ENCODE measurements at regions not wholly inside any gene's neighbourhood (a gene's known extent, or its start where the extent isn't known, plus 50 kb on each side); places are given as distances from the start of the nearest gene placed in this dataset.
"Not testable (repeated sequence)": the region's sequence is repeated elsewhere in the genome, so short reads cannot be mapped to it uniquely, and the experiment has no call there.

DNA sequence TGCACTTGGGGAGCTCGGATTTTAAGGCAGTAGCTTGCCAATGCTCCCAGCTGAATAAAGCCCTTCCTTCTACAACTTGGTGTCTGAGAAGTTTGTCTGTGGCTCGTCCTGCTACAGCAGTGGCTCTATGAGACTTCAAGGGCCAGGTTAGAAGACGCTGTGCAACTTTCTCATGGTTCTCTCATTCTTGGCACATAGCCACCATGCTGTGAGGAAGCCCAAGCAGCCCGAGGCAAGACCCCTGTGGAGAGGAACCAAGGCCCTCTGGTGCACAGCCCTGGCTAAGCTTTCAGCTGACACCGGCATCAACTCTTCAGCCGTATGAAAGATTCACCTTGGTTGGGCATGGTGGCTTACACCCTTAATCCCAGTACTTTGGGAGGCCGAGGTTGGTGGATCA lies 116.9 kb upstream of the EEF2KMT start:
- no peak for DNase-seq

GRCh38 chr16:5212501-5212900 lies 114.9 kb upstream of the EEF2KMT start:
- not testable (repeated sequence) for DNase-seq

- not testable (repeated sequence) for DNase-seq
Observed at GRCh38 chr16:5207862-5208498, 110.4 kb upstream of the EEF2KMT start.

- no peak for DNase-seq
Observed at GRCh38 chr16:5207001-5207523, 109.5 kb upstream of the EEF2KMT start.

GRCh38 chr16:5206331-5206990 lies 108.9 kb upstream of the EEF2KMT start:
- DNase-seq: no peak

DNA sequence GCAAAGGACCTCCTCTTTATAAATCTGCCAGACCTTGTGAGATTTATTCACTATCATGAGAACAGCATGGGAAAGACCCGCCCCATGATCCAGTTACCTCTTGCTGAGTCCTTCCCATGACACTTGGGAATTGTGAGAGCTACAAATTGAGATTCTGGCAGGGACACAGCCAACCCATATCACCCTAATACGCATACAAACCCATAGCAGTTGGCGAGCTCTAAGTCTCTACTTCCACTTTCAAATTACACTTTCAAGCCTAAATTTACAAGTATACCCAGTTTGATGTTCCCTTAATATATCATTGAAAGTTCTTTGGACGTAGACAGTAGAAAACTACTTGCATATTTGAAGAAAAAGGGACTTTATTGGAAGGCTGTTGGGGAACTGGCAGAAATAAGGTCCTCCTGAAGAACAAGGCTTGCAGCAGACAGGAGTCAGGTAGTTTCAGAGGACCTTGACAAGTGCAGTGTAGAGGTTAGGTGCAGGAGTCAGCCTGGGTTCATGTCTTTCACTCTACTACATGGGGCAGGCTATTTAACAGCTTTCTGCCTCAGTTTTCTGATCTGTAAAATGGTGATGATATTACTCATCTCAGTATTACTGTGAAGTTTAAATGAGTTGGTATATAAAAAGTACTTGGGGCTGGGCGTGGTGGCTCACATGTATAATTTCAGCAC lies 107.9 kb upstream of the EEF2KMT start:
- no peak for DNase-seq

DNA sequence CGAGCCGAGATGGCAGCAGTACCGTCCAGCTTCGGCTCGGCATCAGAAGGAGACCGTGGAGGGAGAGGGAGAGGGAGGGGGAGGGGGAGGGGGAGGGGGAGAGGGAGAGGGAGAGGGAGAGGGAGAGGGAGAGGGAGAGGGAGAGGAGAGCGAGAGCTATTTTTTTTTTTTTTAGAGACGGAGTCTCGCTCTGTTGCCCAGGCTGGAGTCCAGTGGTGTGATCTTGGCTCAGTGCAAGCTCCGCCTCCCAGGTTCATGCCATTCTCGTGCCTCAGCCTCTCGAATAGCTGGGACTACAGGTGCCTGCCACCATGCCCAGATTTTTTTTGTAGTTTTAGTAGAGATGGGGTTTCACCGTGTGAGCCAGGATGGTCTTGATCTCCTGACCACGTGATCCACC lies 106.1 kb upstream of the EEF2KMT start:
- DNase-seq: not testable (repeated sequence)

DNA sequence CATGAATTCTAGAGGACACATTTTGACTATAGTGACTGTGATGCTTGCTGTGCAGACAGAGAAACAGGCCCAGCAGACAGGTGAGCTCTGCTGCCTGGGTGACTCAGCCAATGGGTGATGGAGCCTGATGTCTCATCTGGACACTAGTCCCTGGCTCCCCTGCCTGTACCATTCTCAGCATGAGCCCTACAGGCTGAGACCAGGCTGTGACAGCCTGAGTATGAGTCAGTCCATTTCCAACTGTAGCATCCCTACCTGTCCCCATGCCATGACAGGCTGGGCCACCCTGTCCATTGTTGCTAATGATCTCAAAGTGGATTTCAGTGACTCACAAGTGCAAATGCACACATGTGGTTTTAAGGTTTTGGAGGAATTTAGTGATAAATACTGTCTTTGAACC lies 102.5 kb upstream of the EEF2KMT start:
- DNase-seq: no peak

GRCh38 chr16:5196204-5196603 lies 98.6 kb upstream of the EEF2KMT start:
- DNase-seq: no peak

GRCh38 chr16:5193861-5194260 lies 96.3 kb upstream of the EEF2KMT start:
- DNase-seq: no peak

DNA sequence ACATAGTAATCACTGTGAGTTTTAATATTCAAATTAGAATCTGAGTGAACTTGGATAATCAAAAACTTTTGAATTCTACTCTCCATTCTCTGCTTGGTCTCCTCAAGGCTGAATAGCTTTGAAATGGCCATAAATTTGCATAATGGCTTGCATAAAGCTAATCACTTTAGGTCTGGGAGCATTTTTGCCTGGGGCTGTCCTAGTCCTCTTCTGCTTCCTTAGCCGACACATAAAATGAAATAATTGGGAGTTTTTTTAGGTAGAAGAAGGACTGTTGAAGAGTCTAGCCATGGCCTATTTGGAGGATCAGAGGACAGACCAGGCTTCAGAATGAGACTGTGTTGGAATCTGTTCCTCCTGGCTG lies 91.4 kb upstream of the EEF2KMT start:
- no peak for DNase-seq

- no peak for DNase-seq
Observed at GRCh38 chr16:5188318-5188988, 90.9 kb upstream of the EEF2KMT start.

- DNase-seq: no peak
Observed at GRCh38 chr16:5187402-5187952, 89.9 kb upstream of the EEF2KMT start.

DNA sequence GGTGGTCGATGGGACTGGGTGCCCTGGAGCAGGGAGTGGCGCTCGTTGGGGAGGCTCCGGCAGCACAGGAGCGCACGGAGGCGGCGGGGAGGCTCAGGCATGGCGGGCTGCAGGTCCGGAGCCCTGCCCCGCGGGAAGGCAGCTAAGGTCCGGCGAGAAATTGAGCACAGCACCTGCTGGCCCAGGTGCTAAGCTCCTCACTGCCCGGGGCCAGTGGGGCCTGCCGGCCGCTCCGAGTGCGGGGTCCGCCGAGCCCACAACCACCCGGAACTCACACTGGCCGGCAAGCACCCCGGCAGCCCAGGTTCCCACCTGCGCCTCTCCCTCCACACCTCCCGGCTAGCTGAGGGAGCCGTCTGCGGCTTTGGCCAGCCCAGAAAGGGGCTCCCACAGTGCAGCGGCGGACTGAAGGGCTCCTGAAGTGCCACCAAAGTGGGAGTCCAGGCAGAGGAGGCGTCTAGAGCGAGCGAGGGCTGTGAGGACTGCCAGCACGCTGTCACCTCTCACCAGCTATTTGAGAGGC lies 88.8 kb upstream of the EEF2KMT start:
- DNase-seq: no peak

DNA sequence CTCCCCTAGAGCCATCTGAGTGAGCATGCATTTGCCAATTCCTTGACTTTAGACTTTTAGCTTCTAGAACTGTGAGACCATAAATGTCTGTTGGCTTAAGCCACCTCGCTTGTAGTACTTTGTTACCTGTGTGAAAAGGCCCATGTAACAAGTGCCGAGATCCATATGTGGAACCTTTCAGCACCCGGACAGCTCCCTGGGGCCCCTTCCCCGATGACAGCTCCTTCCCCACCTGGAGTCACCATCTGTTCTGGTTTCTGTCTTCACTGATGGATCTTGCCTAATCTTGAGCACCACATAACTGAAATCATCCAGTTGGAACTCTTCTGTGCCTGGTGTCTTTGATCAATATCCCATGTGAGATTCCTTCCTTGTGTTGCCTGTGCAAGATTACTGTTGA lies 78.9 kb upstream of the EEF2KMT start:
- no peak for DNase-seq

- no peak for DNase-seq
Observed at GRCh38 chr16:5175266-5175665, 77.7 kb upstream of the EEF2KMT start.

GRCh38 chr16:5166486-5166885 lies 68.9 kb upstream of the EEF2KMT start:
- no peak for DNase-seq

GRCh38 chr16:5165429-5165828 lies 67.8 kb upstream of the EEF2KMT start:
- DNase-seq: not testable (repeated sequence)

GRCh38 chr16:5162801-5163200 lies 65.2 kb upstream of the EEF2KMT start:
- not testable (repeated sequence) for DNase-seq

DNA sequence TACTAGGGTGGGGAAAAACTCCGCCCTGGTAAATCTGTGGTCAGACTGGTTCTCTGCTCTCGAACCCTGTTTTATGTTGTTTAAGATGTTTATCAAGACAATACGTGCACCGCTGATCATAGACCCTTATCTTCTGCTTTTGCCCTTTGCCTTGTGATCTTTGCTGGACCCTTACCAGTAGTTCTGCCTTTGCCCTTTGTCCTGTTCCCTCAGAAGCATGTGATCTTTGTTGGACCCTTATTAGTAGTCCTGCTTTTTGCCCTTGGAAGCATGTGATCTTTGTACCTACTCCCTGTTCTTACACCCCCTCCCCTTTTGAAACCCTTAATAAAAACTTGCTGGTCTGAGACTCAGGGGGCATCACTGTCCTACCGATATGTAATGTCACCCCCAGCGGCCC lies 64.3 kb upstream of the EEF2KMT start:
- DNase-seq: not testable (repeated sequence)

GRCh38 chr16:5160010-5160409 lies 62.4 kb upstream of the EEF2KMT start:
- not testable (repeated sequence) for DNase-seq

DNA sequence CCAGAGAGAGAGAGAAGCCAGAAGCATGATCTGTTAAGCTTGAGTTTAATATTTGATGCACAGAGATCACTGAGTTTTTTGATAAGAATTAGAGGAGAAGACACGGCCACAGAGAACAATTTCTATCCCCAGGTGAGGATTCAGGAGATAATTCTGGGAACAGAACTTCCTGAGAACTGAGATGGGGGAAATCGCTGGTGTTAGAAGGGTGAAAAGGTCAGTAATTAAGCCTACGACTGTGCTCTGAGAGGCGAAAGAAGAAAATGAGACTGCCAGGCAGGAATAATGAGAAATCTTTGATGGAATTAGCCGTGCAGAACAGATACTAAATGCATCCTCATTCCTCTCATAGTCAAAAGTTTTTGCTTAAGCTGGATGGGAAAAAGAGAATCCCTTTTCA lies 61.9 kb upstream of the EEF2KMT start:
- not testable (repeated sequence) for DNase-seq

DNA sequence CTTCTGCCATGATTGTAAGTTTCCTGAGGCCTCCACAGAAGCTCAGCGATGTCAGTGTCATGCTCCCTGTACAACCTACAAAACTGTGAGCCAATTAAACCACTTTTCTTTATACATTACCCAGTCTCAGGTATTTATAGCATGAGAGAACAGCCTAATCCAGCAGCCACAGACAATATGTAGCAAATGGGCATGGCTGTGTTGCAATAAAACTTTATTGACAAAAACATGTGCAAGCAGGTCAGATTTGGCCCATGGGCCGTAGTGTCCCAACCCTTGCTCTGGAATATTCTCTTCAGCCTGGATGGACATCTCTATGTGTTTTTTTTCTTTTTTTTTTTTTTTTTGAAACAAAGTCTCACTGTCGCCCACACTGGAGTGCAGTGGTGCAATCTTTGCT lies 60.9 kb upstream of the EEF2KMT start:
- DNase-seq: no peak
